NCI-H510A (cell line): ENCODE measurements at regions not wholly inside any gene's neighbourhood (a gene's known extent, or its start where the extent isn't known, plus 50 kb on each side); places are given as distances from the start of the nearest gene placed in this dataset.
"Not testable (repeated sequence)": the region's sequence is repeated elsewhere in the genome, so short reads cannot be mapped to it uniquely, and the experiment has no call there.

ENCODE experiments used
- DNase-seq: peaks from one replicate; lab custom pipeline; 2025; lab: John Stamatoyannopoulos, UW

GRCh38 chr9:7467186-7467585 lies 332.4 kb downstream of the DMAC1 start:
- DNase-seq = no peak

DNA sequence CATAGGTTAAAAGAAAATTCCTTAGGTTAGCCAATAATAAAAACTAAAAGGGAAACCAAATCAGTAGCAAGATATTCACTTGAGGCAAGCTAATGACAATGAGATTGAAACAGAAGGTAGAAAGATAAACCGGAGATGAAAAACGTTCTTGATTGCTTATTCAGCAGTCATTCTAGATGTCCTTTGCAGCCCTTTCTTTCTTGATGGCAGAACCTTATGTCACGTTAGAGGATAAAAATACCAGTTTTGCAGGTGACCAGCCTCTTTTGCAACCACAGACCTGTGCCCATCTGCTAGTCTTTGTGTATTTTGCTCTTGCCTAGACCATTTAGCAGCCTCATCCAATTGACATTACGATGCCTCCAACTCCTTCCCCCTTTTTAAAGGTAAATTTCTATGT lies 337.8 kb downstream of the DMAC1 start:
- DNase-seq = no peak

- DNase-seq = no peak
Measured at GRCh38 chr9:7456793-7457530, 342.6 kb downstream of the DMAC1 start.

GRCh38 chr9:7456377-7456776 lies 343.2 kb downstream of the DMAC1 start:
- DNase-seq = no peak

- no peak for DNase-seq
Measured at GRCh38 chr9:7454624-7455023, 345.0 kb downstream of the DMAC1 start.

DNA sequence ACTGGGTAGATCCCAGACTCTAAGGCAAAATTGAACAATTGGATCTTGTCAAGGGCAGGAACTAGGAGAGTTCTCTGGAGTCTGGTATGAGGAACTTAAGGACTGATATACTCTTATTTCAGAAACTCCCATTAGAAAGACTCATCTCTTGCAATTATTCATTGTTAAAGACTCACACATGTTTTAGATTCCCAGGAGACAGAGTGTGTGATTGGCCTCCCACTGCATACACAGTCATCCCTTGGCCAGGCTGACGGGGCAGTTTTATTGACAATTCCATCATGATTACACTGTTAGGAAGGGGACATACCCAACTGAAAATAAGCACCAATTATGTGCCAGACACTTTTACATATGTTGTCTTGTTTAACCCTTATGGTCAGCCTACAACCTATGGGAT lies 347.2 kb downstream of the DMAC1 start:
- DNase-seq = no peak

DNA sequence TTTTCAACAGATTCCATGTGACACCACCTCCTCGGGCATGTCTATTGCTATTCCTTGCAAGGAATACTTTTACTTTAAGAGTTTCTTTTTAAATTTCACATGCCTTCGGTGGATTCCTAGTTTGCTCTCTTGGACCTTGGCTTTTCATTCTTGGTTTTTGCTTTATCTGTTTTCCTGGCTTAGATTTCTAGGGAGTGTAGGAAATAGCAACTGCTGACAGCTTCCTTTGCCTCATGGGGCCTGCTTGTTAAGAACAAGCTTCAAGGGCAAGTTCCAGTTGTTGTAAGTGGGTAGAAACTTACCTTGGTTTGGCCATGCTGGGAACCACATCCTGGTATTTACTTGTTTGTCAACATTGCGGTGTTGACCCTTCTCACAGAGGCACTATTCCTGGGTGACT lies 348.5 kb downstream of the DMAC1 start:
- no peak for DNase-seq

DNA sequence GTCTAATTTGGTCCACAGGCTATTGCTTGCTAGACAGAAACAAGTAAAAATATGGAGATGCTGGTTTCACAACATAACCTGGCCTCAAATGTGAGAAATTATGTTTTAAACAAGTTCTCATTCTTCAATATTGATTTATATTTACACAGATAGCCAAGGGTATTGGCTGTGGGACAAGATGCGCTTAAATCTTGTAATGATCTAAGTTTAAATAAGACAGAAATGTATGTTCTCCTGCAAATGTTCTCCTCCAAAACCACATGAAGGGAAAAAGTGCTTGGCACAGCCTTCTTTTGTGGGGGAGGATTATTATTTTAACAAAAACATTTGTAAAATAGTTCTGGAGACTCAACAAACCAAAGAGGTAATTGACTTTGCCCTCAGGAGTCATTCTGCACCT lies 356.0 kb downstream of the DMAC1 start:
- no peak for DNase-seq

DNA sequence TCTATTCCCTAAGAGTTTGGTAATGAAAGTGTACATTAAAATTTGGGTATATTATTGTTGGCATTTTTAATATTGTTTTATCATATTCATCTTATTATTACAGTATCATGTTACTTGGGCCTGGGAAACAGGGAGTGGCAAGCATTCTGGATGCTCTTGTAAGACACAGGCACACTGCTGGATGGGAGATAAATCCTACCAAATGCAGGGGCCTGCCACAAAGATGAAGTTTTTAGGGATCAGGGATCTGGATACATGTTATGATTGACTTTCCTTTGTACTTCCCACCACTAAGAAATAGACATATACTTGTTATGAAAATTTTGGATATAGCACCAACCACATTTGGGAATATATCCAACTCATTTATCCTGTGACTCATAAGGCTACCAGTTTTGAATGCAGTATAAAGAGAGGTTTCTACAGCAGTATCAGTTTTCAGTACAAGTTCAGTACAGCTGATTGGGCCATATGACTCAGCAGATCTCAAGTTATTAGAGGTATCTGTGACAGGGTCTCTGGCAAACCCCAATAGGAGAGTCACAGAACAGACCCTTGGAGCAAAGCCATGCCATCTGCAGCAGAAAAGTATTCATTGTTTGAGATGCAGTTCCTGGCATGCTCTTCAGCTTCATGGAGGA lies 360.1 kb downstream of the DMAC1 start:
- no peak for DNase-seq

DNA sequence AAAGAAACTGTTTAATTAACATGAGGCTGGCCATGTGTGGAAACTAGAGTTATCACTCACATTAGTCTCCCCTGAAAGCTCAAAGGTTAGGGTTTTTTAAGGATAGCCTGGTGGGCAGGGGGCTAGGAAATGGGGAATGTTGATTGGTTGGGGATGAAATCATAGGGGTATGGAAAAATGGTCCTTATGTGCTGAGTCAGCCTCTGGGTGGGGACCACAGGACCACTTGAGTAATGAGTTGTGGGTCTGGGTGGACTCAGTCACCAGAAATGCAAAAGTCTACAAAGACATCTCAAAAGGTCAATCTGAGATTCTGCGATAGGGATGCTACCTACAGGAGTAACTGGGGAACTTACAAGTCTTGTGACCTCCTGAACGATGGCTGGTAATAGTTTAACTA lies 362.8 kb downstream of the DMAC1 start:
- no peak for DNase-seq

- DNase-seq = no peak
Measured at GRCh38 chr9:7433508-7434292, 365.9 kb downstream of the DMAC1 start.

GRCh38 chr9:7432989-7433388 lies 366.6 kb downstream of the DMAC1 start:
- no peak for DNase-seq

GRCh38 chr9:7417397-7417796 lies 382.2 kb downstream of the DMAC1 start:
- DNase-seq = not testable (repeated sequence)

DNA sequence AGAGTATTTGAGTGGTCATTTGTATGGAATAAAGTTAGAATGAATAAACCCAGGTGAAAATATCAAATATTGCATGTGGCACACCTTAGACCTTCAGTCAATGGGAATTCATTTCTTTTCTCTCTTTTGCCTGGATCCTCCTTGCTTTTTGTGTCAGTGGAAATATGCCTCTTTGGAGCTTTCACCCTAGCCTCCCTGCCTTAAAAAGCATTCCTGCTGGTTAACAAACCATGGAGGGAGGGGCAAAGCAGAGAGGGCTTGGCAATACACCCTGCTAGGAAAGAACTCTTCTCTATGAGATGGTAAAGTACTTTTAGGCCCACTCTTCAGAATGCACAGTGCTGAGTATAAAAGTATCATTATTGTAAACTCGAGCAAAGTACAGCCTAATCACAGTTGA lies 383.7 kb downstream of the DMAC1 start:
- DNase-seq = no peak

GRCh38 chr9:7408845-7409244 lies 390.7 kb downstream of the DMAC1 start:
- no peak for DNase-seq

GRCh38 chr9:7407246-7407645 lies 392.3 kb downstream of the DMAC1 start:
- DNase-seq = no peak

DNA sequence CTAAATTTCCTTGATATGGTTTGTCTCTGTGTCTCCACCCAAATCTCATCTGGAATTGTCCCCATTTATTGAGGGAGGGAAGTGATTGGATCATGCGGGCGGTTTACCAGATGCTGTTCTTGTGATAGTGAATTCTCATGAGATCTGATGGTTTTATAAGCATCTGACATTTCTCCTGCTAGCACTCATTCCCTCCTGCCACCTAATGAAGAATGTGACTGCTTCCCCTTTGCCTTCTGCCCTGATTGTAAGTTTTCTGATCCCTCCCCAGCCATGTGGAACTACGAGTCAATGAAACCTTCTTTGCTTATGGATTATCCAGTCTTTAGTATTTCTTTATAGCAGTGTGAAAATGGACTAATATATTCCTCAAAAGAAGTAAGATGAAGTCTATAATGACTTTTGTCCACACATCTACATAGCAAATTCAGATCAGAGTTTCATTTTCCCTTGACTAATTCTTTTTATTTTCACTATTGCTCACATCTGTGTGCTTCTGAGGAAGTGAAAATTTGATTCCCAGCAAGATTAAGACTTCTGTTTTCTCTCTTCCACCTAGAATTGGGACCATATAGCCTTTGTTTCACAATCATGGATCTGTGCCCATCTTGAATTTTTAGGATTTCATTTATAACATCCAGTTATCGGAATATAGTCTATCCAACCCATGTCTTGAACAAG lies 393.5 kb downstream of the DMAC1 start:
- DNase-seq = no peak

DNA sequence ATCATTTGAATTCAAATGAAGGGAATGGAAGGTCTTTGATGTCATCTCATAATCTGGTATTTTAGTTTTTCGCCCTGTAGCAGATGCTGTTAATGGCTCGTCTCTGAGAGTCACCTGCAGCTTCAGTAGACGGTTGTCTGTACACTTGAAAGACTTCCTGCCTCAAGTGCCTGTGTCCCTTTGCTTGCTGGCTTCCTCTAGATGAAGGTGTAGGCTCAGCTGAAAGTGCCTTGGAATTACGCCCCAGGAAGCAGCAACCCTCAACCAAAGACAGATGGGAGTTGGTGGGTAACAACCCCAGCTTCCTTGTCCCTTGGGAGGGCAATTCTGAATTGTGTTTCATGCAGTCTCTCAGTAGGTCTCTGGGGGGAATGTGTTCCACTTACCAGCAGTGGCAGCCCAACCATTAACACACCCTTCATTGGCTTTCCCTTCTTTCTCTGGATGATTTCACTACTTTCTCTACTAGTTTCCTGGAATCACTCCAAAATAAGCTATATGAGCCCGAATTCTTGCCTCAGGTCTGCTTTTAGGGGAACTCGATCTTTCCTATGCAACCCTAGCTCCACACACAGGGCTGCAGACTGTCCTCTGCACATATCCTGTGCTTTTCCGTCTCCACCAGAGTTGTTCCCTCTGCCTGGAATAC lies 395.6 kb downstream of the DMAC1 start:
- no peak for DNase-seq

DNA sequence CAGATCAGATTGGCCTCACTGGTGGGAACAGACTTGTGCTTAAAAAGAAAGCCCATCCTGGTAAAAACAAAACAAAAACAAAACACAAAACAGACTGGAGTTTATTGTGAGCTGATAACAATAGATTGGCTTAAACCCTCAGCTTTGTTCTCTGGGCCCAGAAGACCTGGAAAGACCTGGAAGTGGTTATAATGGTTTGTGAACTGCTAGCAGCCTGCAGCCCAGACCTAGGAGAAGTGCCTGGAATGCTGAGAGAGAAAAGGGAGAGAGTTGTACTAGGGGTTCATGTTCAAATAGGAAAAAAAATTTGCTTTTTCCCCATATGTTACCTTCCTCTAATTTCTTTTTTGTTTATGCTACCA lies 396.6 kb downstream of the DMAC1 start:
- DNase-seq = no peak

- no peak for DNase-seq
Measured at GRCh38 chr9:7402334-7403027, 397.1 kb downstream of the DMAC1 start.

DNA sequence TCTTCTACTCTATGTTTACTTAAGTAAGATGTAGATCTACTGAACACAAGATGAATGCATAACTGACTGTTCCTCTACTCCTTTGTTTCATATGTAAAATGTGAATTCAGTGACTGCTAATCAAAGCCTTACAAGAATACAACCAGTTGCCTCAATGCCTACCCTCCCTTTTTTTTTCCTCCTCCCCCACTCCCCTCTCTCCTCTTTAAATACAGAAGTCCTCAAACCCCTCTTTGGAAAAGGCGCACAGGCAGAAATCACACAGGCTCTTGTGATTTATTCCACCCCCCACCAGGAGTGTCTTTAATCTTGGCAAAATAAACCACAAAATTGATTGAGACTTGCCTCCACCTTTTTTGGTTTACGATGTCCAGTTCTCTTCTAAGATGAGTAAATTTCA lies 398.5 kb downstream of the DMAC1 start:
- DNase-seq = no peak
